ENCODE measurements at regions not wholly inside any gene's neighbourhood (a gene's known extent, or its start where the extent isn't known, plus 50 kb on each side); places are given as distances from the start of the nearest gene placed in this dataset.
"Not testable (repeated sequence)": the region's sequence is repeated elsewhere in the genome, so short reads cannot be mapped to it uniquely, and the experiment has no call there.

DNA sequence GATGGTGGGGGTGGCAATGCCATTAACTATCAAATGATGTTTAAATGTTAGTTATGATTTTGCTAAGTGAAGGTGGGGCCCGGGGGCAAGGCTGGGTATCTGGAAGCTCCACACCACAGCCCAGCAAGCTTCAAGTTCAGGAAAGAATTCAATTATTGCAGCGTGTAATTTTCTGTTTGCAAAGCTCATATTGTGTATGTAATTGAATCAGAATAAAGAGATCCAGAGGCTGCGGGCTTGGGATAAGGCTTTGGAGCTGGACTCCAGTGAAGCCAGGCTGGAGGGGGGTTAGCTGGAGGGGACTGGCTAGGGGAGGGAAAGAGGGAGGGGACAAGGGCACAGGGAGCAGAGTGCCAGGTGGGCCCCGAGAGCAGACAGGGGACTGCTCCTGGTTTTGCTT is 557.1 kb upstream of the CADM1 start:
- no peak for DNase-seq

GRCh38 chr11:116059919-116060318 is 555.7 kb upstream of the CADM1 start:
- no peak for DNase-seq

GRCh38 chr11:116057000-116057399 is 552.8 kb upstream of the CADM1 start:
- no peak for DNase-seq

- DNase-seq = no peak
These were observed 550.8 kb upstream of the CADM1 start for GRCh38 chr11:116055064-116055463.

DNA sequence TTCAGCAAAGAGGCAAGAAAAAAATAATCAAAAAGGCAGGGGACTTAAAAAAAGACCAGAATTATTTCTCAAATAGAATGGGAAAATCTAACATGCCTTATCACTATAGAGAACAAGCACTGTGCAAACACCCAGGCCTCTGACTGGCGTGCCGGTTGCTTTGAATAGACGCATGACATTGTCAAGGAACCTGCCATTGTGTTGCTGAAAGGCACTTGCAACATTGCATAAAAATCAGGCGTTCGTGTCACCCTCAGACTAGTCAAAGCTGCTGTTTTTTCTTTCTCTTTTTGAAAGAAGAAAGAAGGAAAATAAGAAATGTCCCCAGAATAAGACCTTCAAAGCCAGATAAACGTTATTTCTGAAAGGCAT is 549.3 kb upstream of the CADM1 start:
- peak; percentile 52 for DNase-seq

DNA sequence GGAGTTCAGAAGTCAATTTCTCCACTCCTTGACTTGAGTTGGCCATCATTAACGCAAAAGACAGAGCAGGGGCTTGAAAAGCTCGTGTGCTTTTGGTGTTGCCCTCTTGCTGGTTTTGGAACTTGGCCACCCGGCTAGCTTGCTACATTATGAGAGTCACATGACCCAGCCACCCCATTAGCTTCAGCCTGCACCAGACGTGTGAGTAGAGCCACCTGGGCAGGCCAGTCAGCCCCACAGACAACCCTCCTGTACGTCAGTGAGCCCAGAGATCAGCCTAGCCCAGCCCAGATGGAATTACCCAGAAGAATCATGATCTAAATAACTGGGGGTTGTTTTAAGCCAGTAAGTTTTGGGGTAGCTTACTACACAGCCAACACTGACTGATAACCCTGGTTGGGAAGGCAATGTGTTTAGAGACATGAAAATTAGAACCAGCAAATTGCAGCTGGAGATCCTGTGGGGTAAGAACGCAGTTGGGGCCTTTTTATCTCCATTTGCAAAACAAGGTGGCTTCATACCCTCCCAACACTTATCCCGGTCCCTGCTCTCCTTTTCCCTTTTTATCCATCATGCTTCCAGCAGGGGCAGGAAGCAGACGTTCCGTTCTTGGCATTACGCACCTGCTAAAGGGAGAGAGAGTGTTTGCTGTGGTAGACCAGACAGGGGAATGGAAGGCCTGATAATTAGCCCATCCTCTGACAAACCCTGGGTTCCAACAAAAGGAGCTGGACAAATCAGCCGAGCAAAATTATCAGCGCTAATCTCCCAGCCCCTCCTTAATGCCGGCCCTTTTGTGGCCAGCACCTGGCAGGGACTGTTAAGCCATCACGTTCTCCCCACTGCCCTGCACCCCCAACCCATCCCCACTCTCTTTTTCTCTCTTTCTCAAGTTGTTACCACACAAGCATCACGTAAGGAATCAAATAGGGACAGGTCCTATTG is 548.7 kb upstream of the CADM1 start:
- DNase-seq = peak; percentile 39

DNA sequence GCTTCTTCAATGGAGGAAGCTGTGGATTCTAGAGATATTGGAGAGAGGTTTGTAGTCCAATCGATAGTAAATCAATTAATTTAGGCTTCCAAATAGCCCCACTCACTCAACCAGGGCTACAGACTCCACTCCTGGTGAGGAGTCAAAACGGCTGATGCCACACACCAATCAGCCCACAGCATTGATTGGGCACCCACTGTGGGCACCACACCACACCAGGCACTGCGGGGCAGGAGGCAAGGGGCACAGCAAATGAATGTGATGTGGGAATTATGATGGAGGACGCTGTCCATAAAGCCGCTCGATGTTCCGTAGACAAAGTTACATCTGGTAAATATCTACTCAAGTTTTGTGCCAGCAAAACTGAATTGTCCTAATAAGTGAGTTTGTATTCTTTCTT is 547.3 kb upstream of the CADM1 start:
- no peak for DNase-seq

DNA sequence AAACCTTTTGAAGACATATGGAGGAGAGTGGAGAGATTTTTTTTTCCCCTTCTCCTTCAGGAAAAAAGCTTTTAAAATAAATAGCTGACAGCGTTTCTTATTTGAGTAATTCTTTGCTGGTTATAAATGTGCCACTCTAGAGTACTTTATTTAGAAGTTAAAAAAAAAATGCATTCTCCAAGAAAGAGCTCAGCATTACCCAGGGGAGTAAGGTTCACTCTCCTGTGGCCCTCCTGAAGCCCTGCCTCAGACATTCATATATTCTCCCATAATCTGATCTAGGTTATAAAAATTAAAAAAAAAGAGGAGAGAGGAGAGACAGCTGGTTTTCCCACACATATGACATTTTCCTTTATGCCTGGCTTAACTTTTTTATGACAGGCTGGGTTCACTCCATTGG is 545.2 kb upstream of the CADM1 start:
- DNase-seq = no peak

DNA sequence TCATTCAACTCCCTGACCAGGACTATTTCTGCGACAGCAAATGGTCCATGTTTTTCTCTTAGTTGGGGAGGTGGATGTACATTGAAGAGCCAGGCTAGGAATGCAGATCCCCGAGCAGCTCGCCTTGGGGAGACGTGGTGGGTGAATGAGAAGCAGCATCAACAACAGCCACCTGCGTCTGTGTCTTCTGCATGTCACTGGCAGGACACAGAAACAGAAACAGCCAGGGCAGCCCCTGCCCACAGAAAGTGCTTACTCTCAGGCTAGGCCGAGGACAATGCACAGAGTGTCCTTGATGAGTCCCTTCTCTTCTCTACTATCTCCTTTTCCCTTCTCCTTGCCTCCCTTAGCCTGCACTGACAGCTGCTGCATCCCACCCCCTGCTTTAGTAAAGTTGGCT is 541.9 kb upstream of the CADM1 start:
- no peak for DNase-seq

DNA sequence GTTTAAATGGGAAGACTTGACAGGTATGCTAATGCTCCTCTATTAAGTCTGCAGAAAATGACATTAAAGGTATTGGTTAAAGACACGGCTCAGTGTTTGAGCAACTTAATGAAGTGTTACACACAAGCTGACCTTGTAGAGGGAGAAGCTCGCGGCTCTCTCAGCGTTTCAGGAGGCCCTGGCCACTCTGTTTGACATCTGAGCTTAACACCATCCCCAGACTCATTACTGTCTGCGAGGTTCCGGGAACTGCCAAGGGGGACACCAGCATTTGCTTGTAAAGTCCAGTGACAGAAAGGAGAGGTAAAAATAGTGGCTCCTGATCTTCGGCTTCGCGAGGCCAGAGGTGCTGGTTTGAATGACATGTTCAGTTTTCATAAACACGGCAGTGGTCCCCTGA is 540.7 kb upstream of the CADM1 start:
- DNase-seq = no peak

- DNase-seq = no peak
These were observed 540.3 kb upstream of the CADM1 start for GRCh38 chr11:116044520-116044919.

- no peak for DNase-seq
These were observed 539.6 kb upstream of the CADM1 start for GRCh38 chr11:116043857-116044256.

DNA sequence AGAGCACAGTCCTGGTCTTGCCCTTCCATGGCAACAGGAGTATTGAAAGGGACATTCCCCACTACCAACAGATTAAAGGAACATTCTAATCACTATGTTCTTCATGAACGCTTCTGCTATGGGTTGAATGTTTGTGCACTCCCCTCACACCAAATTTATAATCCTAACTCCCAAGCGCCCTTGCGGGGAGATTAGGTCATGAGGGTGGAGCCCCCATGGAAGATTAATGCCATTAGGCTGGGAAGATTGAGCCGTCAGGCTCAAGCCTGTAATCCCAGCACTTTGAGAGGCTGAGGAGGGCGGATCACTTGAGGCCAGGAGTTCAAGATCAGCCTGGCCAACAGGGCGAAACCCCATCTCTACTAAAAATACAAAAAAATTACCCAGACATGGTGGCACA is 538.8 kb upstream of the CADM1 start:
- DNase-seq = not testable (repeated sequence)

DNA sequence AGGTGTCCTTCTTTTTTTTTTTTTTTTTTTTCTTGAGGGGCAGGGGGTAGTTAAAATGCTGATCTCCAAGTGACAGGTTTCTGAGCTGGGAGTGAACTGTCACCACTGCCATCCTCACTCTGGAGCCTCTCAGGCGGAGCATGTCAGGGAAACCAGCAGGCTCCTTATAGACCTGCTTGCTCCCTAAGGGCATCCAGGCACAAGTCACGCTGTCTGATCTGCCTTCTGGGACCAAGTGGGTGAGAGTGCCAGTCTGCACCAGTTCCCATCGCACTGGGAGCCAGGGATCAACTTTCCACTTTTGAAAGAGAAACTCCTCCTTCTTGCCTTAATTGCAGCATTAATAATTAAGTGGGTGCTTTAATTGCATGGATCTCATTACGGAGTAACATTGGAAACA is 537.9 kb upstream of the CADM1 start:
- no peak for DNase-seq

DNA sequence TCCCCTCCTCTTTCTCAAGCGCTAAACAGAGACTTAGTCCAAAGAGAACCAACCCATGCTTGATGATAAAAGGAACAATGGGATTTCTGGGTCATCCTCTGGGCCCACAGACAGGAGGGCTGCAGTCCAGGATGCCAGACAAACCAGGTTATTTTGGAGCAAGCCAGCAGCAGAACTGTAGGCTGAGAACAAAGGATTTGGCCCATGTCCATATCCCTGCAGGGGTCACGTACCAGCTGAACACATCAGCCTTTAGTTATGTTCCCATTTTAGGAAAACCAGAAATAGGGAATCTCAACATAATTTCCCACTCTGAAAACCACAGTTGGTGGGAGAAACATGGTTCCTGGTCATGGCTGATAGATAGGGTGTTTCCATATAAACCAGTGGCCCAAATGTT is 533.6 kb upstream of the CADM1 start:
- DNase-seq = no peak

DNA sequence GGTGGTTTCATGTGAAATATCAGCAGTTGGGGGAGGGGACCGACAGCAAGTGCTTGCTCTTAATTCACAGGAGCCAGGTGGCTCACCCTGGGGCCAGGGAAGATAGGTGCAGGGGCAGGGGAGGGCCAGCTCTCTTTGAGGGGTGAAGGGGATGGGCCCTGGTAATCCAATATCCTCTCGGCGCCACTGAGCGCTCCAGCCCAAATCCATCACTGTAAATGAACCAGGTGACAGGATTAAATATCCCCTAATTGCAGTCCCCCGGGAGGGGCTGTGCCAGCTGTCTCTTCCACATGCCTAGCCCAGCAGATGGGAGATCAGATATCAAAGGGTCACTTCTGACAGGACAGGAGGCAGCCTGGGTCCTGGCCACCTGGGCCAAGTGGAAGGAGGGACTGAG is 531.8 kb upstream of the CADM1 start:
- peak; percentile 69 for DNase-seq

DNA sequence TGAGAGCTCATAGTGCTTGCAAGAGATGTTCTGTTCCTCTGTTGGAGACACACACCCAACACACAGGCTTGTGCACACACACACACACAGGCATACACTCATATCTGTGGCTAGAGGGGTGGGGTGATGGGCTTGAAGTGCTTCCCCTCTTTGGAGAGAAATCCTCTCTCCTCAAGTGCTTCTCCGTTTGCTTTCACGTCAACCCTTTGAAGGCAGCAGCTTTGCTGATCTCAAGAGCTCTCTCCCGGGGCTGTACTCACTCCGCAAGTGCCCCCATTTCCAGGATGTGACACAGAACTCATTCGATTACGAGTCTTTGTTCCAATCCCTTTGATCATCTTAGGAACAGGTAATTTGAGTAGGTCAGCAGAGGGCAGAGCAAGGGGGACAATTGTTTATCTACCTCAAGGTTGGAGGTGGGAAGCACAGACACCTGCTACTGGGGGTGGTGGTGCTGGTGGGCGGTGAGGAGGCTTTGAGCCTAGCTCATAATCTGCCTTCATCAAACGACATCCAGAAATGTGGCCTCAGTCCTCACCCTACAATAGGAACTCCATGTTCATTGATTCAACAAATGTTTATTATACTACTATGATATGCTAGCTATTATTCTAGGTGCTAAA is 529.8 kb upstream of the CADM1 start:
- DNase-seq = peak; percentile 88

- DNase-seq = no peak
These were observed 526.6 kb upstream of the CADM1 start for GRCh38 chr11:116030697-116031331.

GRCh38 chr11:116028506-116028905 is 524.3 kb upstream of the CADM1 start:
- DNase-seq = peak; percentile 40

GRCh38 chr11:115999437-115999836 is 495.2 kb upstream of the CADM1 start:
- DNase-seq = no peak

- DNase-seq = no peak
These were observed 492.6 kb upstream of the CADM1 start for GRCh38 chr11:115996808-115997188.

DNA sequence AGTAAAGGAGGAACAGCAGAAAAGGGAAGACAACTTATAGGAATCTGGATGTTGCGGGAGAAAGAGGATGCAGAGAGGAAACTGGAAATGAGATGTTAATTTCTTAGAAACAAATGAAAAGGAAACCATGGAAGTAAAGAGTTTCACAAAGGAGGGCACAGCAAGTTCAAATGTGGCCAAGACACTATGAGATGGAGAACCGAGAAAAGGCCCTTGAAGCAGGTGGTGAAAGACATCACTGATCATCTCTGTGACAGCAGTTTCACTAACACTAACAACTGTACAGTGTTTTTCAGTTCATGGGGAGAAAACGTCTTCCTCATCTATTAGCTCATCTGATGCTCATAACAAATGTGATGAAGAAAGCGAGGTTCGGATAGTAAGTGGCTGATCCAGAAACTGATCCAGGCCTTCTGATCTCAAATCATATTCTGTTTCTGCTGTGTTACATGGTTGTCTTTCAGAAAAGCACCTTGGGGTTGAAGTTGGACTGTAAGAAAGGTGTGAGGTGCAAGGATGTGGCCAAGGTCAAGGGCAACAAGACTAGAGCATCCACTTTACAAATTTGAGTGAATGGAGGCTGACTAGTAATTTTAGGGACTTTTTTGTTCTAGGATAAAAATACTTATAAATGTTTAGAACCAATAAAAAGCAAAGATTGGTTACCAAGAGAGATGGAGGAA is 492.1 kb upstream of the CADM1 start:
- no peak for DNase-seq

DNA sequence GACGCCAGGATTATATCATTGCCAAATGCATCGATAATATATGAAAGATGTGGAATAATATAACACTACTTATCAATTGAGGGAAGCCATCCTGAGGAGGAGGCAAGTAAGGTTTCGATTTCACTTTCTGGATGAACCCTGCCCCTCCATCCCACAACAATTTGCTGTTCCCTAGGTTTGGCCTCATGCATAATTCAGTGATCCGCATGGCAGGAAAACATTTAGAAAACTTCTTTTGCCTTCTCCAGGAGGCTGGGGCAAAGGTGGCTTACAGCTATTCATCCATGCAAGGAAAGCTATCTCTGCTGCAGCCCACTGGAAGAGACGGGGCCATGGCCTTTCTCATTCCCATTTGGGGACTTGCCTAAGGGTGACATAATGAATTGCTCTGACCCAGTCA is 489.4 kb upstream of the CADM1 start:
- DNase-seq = no peak

All from DMS153 (cell line).